HG03103 (cell line): ENCODE measurements at regions not wholly inside any gene's neighbourhood (a gene's known extent, or its start where the extent isn't known, plus 50 kb on each side); places are given as distances from the start of the nearest gene placed in this dataset.
A peak's percentile ranks its signal among the peaks of the same experiment; 100 is the strongest.

Experiments
- ATAC-seq: cut with Tn5 transposase; IDR thresholded peaks from one replicate; pipeline ENCODE4 v1.9.1; 2021; ENCODE audit warnings: low read depth; ENCODE audit not compliant: unreplicated experiment

- ATAC-seq, result no peak
Observed at GRCh38 chr18:70496353-70497294, 207.8 kb downstream of the SOCS6 start.

GRCh38 chr18:70494524-70494923 lies 205.7 kb downstream of the SOCS6 start:
- no peak for ATAC-seq

GRCh38 chr18:70493461-70493860 lies 204.6 kb downstream of the SOCS6 start:
- no peak for ATAC-seq

GRCh38 chr18:70491734-70492348 lies 203.0 kb downstream of the SOCS6 start:
- ATAC-seq, result peak; percentile 83

GRCh38 chr18:70489986-70490933 lies 201.4 kb downstream of the SOCS6 start:
- peak; percentile 44 for ATAC-seq

- no peak for ATAC-seq
Observed at GRCh38 chr18:70489571-70489970, 200.7 kb downstream of the SOCS6 start.

GRCh38 chr18:70469916-70470315 lies 181.1 kb downstream of the SOCS6 start:
- no peak for ATAC-seq

GRCh38 chr18:70468861-70469547 lies 180.2 kb downstream of the SOCS6 start:
- ATAC-seq, result no peak

- no peak for ATAC-seq
Observed at GRCh38 chr18:70464343-70465114, 175.7 kb downstream of the SOCS6 start.

GRCh38 chr18:70463085-70463484 lies 174.2 kb downstream of the SOCS6 start:
- no peak for ATAC-seq

- ATAC-seq, result no peak
Observed at GRCh38 chr18:70462078-70462439, 173.2 kb downstream of the SOCS6 start.

GRCh38 chr18:70461323-70462077 lies 172.7 kb downstream of the SOCS6 start:
- no peak for ATAC-seq

GRCh38 chr18:70459731-70460130 lies 170.9 kb downstream of the SOCS6 start:
- ATAC-seq, result no peak

- ATAC-seq, result no peak
Observed at GRCh38 chr18:70459251-70459650, 170.4 kb downstream of the SOCS6 start.

- no peak for ATAC-seq
Observed at GRCh38 chr18:70457788-70458187, 168.9 kb downstream of the SOCS6 start.

GRCh38 chr18:70457223-70457622 lies 168.4 kb downstream of the SOCS6 start:
- ATAC-seq, result no peak

- ATAC-seq, result no peak
Observed at GRCh38 chr18:70456376-70456775, 167.5 kb downstream of the SOCS6 start.

- ATAC-seq, result no peak
Observed at GRCh38 chr18:70455731-70456130, 166.9 kb downstream of the SOCS6 start.
